Caco-2 (cell line): ENCODE measurements at regions not wholly inside any gene's neighbourhood (a gene's known extent, or its start where the extent isn't known, plus 50 kb on each side); places are given as distances from the start of the nearest gene placed in this dataset.

Source experiments
- BruUV-seq: library from RNA; stranded (reverse); fragments of 400-500 nt; replicated peaks from 2 replicates; lab custom pipeline; 2021; lab: Mats Ljungman, UMichigan
- CTCF ChIA-PET: fragments of 300-600 bp; sonication (Branson Sonifier 250); formaldehyde crosslinking; loops from one replicate; lab custom pipeline; 2022; ENCODE audit warnings: antibody characterized with exemption; lab: Charles Lee
- POLR2A ChIA-PET: fragments of 300-600 bp; sonication (Branson Sonifier 250); formaldehyde crosslinking; loops from one replicate; lab custom pipeline; 2022; ENCODE audit warnings: antibody characterized with exemption; lab: Charles Lee
- DNase-seq, 2 experiments: peaks; one replicate each; pipeline versions ENCODE4 v3.0.0 to v3.0.0-alpha.2; 2020 to 2022
- H3K27me3 ChIP-seq: replicated peaks from 2 replicates; pipeline ENCODE4 v1.6.0; 2011; ENCODE audit warnings: low read length; ENCODE audit not compliant: control insufficient read depth, insufficient read depth
- H3K36me3 ChIP-seq: 2 replicates; pipeline ENCODE4 v1.5.1; 2011; ENCODE audit warnings: low read length; ENCODE audit not compliant: control insufficient read depth, insufficient read depth
- H3K4me1 ChIP-seq: fragments of 250-450 bp; sonication (Bioruptor Pico); 2 replicates; pipeline ENCODE4 v1.5.1; 2020; ENCODE audit warnings: mild to moderate bottlenecking
- H3K4me3 ChIP-seq: 2 replicates; pipeline ENCODE4 v1.5.1; 2011; ENCODE audit warnings: low read depth, mild to moderate bottlenecking, control low read depth, low read length
- H3K9me3 ChIP-seq: fragments of 250-450 bp; sonication (Bioruptor Pico); 2 replicates; pipeline ENCODE4 v1.5.1; 2020; ENCODE audit warnings: mild to moderate bottlenecking, moderate library complexity
- H3K27ac Mint-ChIP-seq: one replicate; pipeline ENCODE4 v1.8.0; 2022; ENCODE audit warnings: mixed read lengths; ENCODE audit not compliant: unreplicated experiment
- H3K27me3 Mint-ChIP-seq: one replicate; pipeline ENCODE4 v1.8.0; 2022; ENCODE audit warnings: mixed read lengths; ENCODE audit not compliant: insufficient read depth, unreplicated experiment
- H3K36me3 Mint-ChIP-seq: one replicate; pipeline ENCODE4 v1.8.0; 2022; ENCODE audit warnings: mild to moderate bottlenecking, mixed read lengths; ENCODE audit not compliant: insufficient read depth, unreplicated experiment
- H3K4me1 Mint-ChIP-seq: one replicate; pipeline ENCODE4 v1.8.0; 2022; ENCODE audit warnings: low read depth, mixed read lengths; ENCODE audit not compliant: unreplicated experiment
- H3K4me3 Mint-ChIP-seq: one replicate; pipeline ENCODE4 v1.8.0; 2022; ENCODE audit warnings: mild to moderate bottlenecking, moderate library complexity, mixed read lengths; ENCODE audit not compliant: unreplicated experiment
- H3K9me3 Mint-ChIP-seq: one replicate; pipeline ENCODE4 v1.8.0; 2022; ENCODE audit warnings: mixed read lengths; ENCODE audit not compliant: unreplicated experiment
- CTCF ChIP-seq, 2 experiments: fragments of 200-600 bp in 1 of 2; IDR thresholded peaks; 1 replicate in 1 of 2; 2 replicates in 1 of 2; pipeline versions ENCODE4 v1.5.1 to v1.8.0; 2011 to 2022; ENCODE audit warnings: antibody characterized with exemption in 1 of 2, control low read depth in 1 of 2, inconsistent platforms in 1 of 2, low read depth in 1 of 2, low read length in 1 of 2, mild to moderate bottlenecking in 1 of 2, moderate library complexity in 1 of 2; ENCODE audit not compliant: insufficient read depth in 1 of 2, severe bottlenecking in 1 of 2, unreplicated experiment in 1 of 2
- intact Hi-C: fragments of 100-400 bp; cut with micrococcal nuclease; formaldehyde crosslinking; loops from one replicate; pipeline ENCODE4 v1.10.0; 2022; ENCODE audit not compliant: unreplicated experiment

- BruUV-seq, result no TSS peak
- Histone ChIP-seq H3K9me3 (peaks cover 23% of the 10 kb centered on the region), H3K27me3 (no peaks in the 10 kb centered on the region), H3K4me3 (no peak overlapping the region), H3K4me1 (no peaks in the 10 kb centered on the region), H3K36me3 (no peaks in the 10 kb centered on the region)
- POLR2A ChIA-PET, result no interaction called here
- H3K4me3 Mint-ChIP-seq, result no peak overlapping the region
- no peak for DNase-seq
- H3K4me1 Mint-ChIP-seq, result no peaks in the 10 kb centered on the region
- H3K27ac Mint-ChIP-seq, result no peak overlapping the region
- intact Hi-C loops, result no loop called here
- no peak for TF ChIP-seq CTCF (IDR thresholded peaks at IDR 0.05; ENCODE audit: insufficient read depth in 1 of 2, low read depth in 1 of 2, low read length in 1 of 2, severe bottlenecking in 1 of 2, unreplicated experiment in 1 of 2)
- CTCF ChIA-PET, result no interaction called here
- no peaks in the 10 kb centered on the region for H3K27me3 Mint-ChIP-seq
- H3K9me3 Mint-ChIP-seq, result peaks cover 9% of the 10 kb centered on the region
- H3K36me3 Mint-ChIP-seq, result no peaks in the 10 kb centered on the region
These were observed 71.7 kb upstream of the ABCA12 start for GRCh38 chr2:215210082-215210481.

- Histone ChIP-seq H3K4me1 (no peaks in the 10 kb centered on the region), H3K36me3 (no peaks in the 10 kb centered on the region), H3K9me3 (peaks cover 23% of the 10 kb centered on the region), H3K27me3 (no peaks in the 10 kb centered on the region), H3K4me3 (no peak overlapping the region)
- no peak for DNase-seq
- ChIA-PET CTCF (no interaction called here), POLR2A (no interaction called here)
- no TSS peak for BruUV-seq
- peaks cover 9% of the 10 kb centered on the region for H3K9me3 Mint-ChIP-seq
- no peak for TF ChIP-seq CTCF (IDR thresholded peaks at IDR 0.05; ENCODE audit: insufficient read depth in 1 of 2, low read depth in 1 of 2, low read length in 1 of 2, severe bottlenecking in 1 of 2, unreplicated experiment in 1 of 2)
- H3K36me3 Mint-ChIP-seq, result no peaks in the 10 kb centered on the region
- no peaks in the 10 kb centered on the region for H3K4me1 Mint-ChIP-seq
- H3K27ac Mint-ChIP-seq, result no peak overlapping the region
- H3K4me3 Mint-ChIP-seq, result no peak overlapping the region
- H3K27me3 Mint-ChIP-seq, result no peaks in the 10 kb centered on the region
- intact Hi-C loops, result no loop called here
These were observed 69.5 kb upstream of the ABCA12 start for GRCh38 chr2:215207791-215208367.

- no peaks in the 10 kb centered on the region for H3K4me1 Mint-ChIP-seq
- no TSS peak for BruUV-seq
These were observed 68.6 kb upstream of the ABCA12 start for GRCh38 chr2:215207041-215207440.

More at GRCh38 chr2:215207041-215207440, 68.6 kb upstream of the ABCA12 start:
- H3K36me3 Mint-ChIP-seq, result no peaks in the 10 kb centered on the region
- no peak overlapping the region for H3K27ac Mint-ChIP-seq
- Histone ChIP-seq H3K36me3 (no peaks in the 10 kb centered on the region), H3K9me3 (peaks cover 23% of the 10 kb centered on the region), H3K4me3 (no peak overlapping the region), H3K4me1 (no peaks in the 10 kb centered on the region), H3K27me3 (no peaks in the 10 kb centered on the region)
- peaks cover 9% of the 10 kb centered on the region for H3K9me3 Mint-ChIP-seq
- POLR2A ChIA-PET, result no interaction called here
- no peaks in the 10 kb centered on the region for H3K27me3 Mint-ChIP-seq
- DNase-seq, result no peak
- intact Hi-C loops, result no loop called here
- H3K4me3 Mint-ChIP-seq, result no peak overlapping the region
- TF ChIP-seq CTCF (IDR thresholded peaks at IDR 0.05; ENCODE audit: insufficient read depth in 1 of 2, low read depth in 1 of 2, low read length in 1 of 2, severe bottlenecking in 1 of 2, unreplicated experiment in 1 of 2), result no peak
- CTCF ChIA-PET, result no interaction called here
